ENCODE measurements at regions not wholly inside any gene's neighbourhood (a gene's known extent, or its start where the extent isn't known, plus 50 kb on each side); places are given as distances from the start of the nearest gene placed in this dataset.

DNA sequence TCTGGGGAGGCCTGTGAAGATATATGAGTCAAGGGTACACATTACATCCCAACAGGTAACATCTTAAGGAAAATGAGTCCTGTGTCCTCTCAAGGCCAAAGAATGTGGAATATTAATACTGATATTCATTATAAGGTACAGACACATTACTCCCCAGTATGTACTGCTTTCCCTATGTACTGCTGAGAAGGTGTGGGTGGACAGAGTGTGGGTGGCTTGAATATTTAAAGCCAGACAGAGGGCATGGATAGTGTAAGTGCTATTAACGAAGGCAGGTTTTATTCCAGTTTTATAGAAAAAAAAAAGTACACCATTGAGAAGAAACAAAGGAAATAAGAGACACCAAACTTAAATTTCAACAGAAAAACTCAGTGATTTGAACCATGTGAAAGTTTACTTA lies 1054.4 kb downstream of the XPNPEP1 start:
- Histone ChIP-seq H2BK5ac (ENCODE audit: insufficient read length, low read length) (no peak overlapping the region), H3K18ac (ENCODE audit: insufficient read length, low read depth, low read length) (no peak overlapping the region), H2AFZ (ENCODE audit: low read length) (no peak overlapping the region), H3K9me3 (ENCODE audit: control insufficient read depth, low read depth, low read length) (no peaks in the 10 kb centered on the region), H3K9ac (ENCODE audit: extremely low read depth, insufficient read length, low read length) (no peak overlapping the region), H3K14ac (ENCODE audit: insufficient read depth, low read length) (no peak overlapping the region), H3K79me2 (ENCODE audit: insufficient read depth, low read length) (no peaks in the 10 kb centered on the region), H4K20me1 (ENCODE audit: control insufficient read depth, insufficient read depth, insufficient read length) (no peaks in the 10 kb centered on the region), H2BK120ac (ENCODE audit: low read depth, low read length, poor library complexity, severe bottlenecking) (no peak overlapping the region), H3K79me1 (ENCODE audit: insufficient read depth, low read depth, low read length, poor library complexity, severe bottlenecking) (no peaks in the 10 kb centered on the region), H2AK5ac (ENCODE audit: insufficient read length, low read length) (no peak overlapping the region), H3K4me1 (ENCODE audit: insufficient read depth, low read length) (no peaks in the 10 kb centered on the region), H3K27ac (ENCODE audit: insufficient read length, low read depth, low read length) (no peak overlapping the region), H3K23ac (ENCODE audit: insufficient read length, low read depth, low read length) (no peak overlapping the region), H2BK15ac (ENCODE audit: low read depth, low read length) (no peak overlapping the region), H3K4ac (ENCODE audit: low read depth, low read length) (no peak overlapping the region), H3K4me2 (ENCODE audit: insufficient read depth, insufficient read length, low read length) (no peak overlapping the region), H4K5ac (ENCODE audit: insufficient read length, low read depth, low read length) (no peak overlapping the region), H3T11ph (ENCODE audit: low read length) (no peak overlapping the region), H3K56ac (ENCODE audit: insufficient read length, low read depth, low read length) (no peak overlapping the region), H3K27me3 (ENCODE audit: insufficient read depth, low read length) (no peaks in the 10 kb centered on the region), H4K8ac (replicated peaks; ENCODE audit: insufficient read length, low read depth, low read length) (no peak overlapping the region), H2BK20ac (ENCODE audit: low read depth, low read length, poor library complexity, severe bottlenecking) (no peak overlapping the region), H4K91ac (ENCODE audit: insufficient read length, low read depth, low read length) (no peak overlapping the region), H2BK12ac (ENCODE audit: insufficient read length, low read depth, low read length) (no peak overlapping the region), H3K23me2 (ENCODE audit: insufficient read length, low read depth, low read length, poor library complexity, severe bottlenecking) (no peaks in the 10 kb centered on the region)
- Mint-ChIP-seq H3K27me3 (ENCODE audit: low read depth) (no peaks in the 10 kb centered on the region), H3K4me3 (no peak overlapping the region), H3K9me3 (no peaks in the 10 kb centered on the region), H3K27ac (no peak overlapping the region), H3K36me3 (ENCODE audit: insufficient read depth in 1 of 3, low read depth in 3 of 3) (no peaks in the 10 kb centered on the region), H3K4me1 (no peaks in the 10 kb centered on the region)
- TF ChIP-seq, protein P1, sequence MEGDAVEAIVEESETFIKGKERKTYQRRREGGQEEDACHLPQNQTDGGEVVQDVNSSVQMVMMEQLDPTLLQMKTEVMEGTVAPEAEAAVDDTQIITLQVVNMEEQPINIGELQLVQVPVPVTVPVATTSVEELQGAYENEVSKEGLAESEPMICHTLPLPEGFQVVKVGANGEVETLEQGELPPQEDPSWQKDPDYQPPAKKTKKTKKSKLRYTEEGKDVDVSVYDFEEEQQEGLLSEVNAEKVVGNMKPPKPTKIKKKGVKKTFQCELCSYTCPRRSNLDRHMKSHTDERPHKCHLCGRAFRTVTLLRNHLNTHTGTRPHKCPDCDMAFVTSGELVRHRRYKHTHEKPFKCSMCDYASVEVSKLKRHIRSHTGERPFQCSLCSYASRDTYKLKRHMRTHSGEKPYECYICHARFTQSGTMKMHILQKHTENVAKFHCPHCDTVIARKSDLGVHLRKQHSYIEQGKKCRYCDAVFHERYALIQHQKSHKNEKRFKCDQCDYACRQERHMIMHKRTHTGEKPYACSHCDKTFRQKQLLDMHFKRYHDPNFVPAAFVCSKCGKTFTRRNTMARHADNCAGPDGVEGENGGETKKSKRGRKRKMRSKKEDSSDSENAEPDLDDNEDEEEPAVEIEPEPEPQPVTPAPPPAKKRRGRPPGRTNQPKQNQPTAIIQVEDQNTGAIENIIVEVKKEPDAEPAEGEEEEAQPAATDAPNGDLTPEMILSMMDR (conservative IDR thresholded peaks at IDR 0.05) = no peak
- WGBS (ENCODE audit: extremely low coverage, insufficient read length, low lambda C conversion rate) = no CpG with 5 or more reads among the region's 1 CpG
- no peak for DNase-seq

All from H9 (cell line).